Neutrophil (primary cell): ENCODE measurements at regions not wholly inside any gene's neighbourhood (a gene's known extent, or its start where the extent isn't known, plus 50 kb on each side); places are given as distances from the start of the nearest gene placed in this dataset.

Source experiments
- H3K27ac ChIP-seq: fragments of 200-600 bp; sonication (generic); 2 replicates; pipeline ENCODE4 v1.5.1; 2016; ENCODE audit warnings: mild to moderate bottlenecking, moderate library complexity
- H3K27me3 ChIP-seq: fragments of 200-600 bp; sonication (generic); 2 replicates; pipeline ENCODE4 v1.6.0; 2016; ENCODE audit warnings: mild to moderate bottlenecking
- H3K36me3 ChIP-seq: fragments of 200-600 bp; sonication (generic); 2 replicates; pipeline ENCODE4 v1.5.1; 2017
- H3K4me1 ChIP-seq, 2 experiments: fragments of 200-600 bp in 1 of 2; sonication (generic) in 1 of 2; 1 replicate in 1 of 2; 2 replicates in 1 of 2; pipeline versions ENCODE4 v1.5.1 to v1.6.1; 2013 to 2016; ENCODE audit warnings: low read depth in 1 of 2, low read length in 1 of 2, mild to moderate bottlenecking in 1 of 2, moderate library complexity in 1 of 2; ENCODE audit not compliant: control insufficient read depth in 1 of 2, insufficient read depth in 1 of 2
- H3K4me3 ChIP-seq, 2 experiments: fragments of 200-600 bp in 1 of 2; sonication (generic) in 1 of 2; 1 replicate in 1 of 2; 2 replicates in 1 of 2; pipeline ENCODE4 v1.5.1; 2013 to 2016; ENCODE audit warnings: low read depth in 1 of 2, low read length in 1 of 2, mild to moderate bottlenecking in 1 of 2, moderate library complexity in 1 of 2
- H3K9me3 ChIP-seq: fragments of 200-600 bp; sonication (generic); 2 replicates; pipeline ENCODE4 v1.5.1; 2016
- TF ChIP-seq, protein P1 (sequence below): fragments of 200-600 bp; sonication (generic); IDR thresholded peaks from 2 replicates; pipeline ENCODE4 v1.5.1; 2016; ENCODE audit warnings: antibody characterized with exemption

DNA sequence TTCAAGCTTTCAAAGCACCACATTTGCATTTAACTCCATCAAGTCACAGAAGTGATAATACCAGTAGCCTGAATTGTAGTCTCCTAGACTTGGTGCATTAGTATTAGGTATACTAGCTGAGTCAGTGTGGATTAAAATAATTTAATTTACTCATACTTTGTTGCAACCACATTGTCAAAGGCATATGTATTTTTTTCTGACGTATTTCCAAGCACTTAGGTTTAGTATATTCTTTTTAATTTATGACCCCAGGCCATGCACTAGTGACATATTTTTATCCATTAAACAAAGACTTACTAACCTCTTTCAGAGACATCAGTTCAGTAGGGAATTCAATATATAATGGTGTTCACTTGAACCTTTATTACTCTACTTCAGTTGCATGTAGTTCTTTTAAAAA lies 1894.5 kb downstream of the NCAM2 start:
- TF ChIP-seq, protein P1, sequence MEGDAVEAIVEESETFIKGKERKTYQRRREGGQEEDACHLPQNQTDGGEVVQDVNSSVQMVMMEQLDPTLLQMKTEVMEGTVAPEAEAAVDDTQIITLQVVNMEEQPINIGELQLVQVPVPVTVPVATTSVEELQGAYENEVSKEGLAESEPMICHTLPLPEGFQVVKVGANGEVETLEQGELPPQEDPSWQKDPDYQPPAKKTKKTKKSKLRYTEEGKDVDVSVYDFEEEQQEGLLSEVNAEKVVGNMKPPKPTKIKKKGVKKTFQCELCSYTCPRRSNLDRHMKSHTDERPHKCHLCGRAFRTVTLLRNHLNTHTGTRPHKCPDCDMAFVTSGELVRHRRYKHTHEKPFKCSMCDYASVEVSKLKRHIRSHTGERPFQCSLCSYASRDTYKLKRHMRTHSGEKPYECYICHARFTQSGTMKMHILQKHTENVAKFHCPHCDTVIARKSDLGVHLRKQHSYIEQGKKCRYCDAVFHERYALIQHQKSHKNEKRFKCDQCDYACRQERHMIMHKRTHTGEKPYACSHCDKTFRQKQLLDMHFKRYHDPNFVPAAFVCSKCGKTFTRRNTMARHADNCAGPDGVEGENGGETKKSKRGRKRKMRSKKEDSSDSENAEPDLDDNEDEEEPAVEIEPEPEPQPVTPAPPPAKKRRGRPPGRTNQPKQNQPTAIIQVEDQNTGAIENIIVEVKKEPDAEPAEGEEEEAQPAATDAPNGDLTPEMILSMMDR, result no peak
- Histone ChIP-seq H3K4me3 (no peak overlapping the region), H3K27me3 (no peaks in the 10 kb centered on the region), H3K27ac (no peak overlapping the region), H3K4me1 (no peaks in the 10 kb centered on the region), H3K9me3 (no peaks in the 10 kb centered on the region), H3K36me3 (no peaks in the 10 kb centered on the region)

DNA sequence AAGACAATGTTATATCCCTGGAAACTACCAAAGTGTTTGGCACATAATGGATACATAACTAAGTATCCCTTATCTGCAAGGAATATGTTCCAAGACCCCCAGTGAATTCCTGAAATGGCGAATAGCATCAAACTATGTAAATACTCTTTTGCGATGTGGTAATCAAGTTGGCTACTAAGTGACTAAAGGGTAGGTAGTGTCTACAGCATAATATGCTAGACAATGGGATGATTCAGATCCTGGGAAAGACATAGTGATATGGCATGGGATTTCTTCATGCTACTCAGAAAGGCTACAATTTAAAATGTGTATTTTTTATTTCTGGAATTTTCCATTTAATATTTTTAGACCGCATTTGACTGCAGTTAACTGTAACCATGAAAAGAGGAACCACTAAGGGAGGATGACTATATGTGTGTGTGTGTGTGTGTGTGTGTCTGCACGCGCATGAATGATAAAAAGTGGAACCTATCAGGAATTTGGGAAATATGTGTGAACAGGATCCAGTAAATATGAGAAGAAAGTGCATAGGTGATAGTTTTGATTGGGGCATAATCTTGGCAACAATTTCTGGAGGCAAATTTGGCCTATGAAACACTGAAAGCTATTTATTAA lies 1899.9 kb downstream of the NCAM2 start:
- Histone ChIP-seq H3K4me3 (no peak overlapping the region), H3K27ac (no peak overlapping the region)
- TF ChIP-seq, protein P1, result no peak

DNA sequence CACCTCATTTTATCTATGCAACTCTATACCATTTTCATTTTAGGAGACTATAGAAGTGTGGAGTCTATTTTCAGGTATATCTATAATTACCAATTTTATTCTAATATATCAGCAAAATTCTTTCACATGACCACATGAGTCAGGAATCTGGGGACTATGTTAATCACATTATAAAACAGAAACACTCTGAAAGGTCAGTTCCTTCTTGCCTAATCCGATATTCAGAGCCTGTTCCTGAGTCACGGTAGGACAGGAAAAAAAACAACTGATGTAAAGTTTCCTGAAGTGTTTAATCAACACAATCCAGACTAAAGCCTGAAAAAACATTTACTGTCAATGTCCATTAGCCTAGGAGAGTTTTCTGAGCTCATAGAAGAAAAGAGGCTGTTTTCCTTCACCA lies 1902.3 kb downstream of the NCAM2 start:
- no peaks in the 10 kb centered on the region for H3K27me3 ChIP-seq
- H3K4me1 ChIP-seq, result no peaks in the 10 kb centered on the region
- no peaks in the 10 kb centered on the region for H3K36me3 ChIP-seq
- TF ChIP-seq, protein P1, result no peak
- no peaks in the 10 kb centered on the region for H3K9me3 ChIP-seq
- H3K4me3 ChIP-seq, result no peak overlapping the region
- no peak overlapping the region for H3K27ac ChIP-seq

More for the DNA sequence above, 1899.9 kb downstream of the NCAM2 start:
- no peaks in the 10 kb centered on the region for H3K4me1 ChIP-seq
- H3K36me3 ChIP-seq, result no peaks in the 10 kb centered on the region
- H3K27me3 ChIP-seq, result no peaks in the 10 kb centered on the region
- H3K9me3 ChIP-seq, result no peaks in the 10 kb centered on the region

DNA sequence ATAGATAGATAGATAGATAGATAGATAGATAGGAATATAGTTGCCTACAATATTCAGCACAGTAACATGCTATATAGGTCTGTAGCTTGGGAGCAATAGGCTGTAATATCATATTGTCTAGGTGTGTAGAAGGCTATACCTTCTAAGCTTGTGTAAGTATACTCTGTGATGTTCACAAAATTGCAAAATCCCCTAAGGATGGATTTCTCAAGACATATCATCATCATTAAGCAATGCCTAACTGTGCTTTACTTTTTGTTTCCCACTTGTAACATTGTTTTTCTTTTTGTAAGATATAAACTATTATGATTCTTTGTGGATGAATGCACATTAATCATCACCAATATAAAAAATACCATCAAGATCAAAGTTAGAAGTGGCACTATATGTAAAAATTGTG lies 1905.6 kb downstream of the NCAM2 start:
- TF ChIP-seq, protein P1, result no peak
- Histone ChIP-seq H3K4me1 (no peaks in the 10 kb centered on the region), H3K27me3 (no peaks in the 10 kb centered on the region), H3K27ac (no peak overlapping the region), H3K4me3 (no peak overlapping the region), H3K36me3 (no peaks in the 10 kb centered on the region), H3K9me3 (no peaks in the 10 kb centered on the region)

DNA sequence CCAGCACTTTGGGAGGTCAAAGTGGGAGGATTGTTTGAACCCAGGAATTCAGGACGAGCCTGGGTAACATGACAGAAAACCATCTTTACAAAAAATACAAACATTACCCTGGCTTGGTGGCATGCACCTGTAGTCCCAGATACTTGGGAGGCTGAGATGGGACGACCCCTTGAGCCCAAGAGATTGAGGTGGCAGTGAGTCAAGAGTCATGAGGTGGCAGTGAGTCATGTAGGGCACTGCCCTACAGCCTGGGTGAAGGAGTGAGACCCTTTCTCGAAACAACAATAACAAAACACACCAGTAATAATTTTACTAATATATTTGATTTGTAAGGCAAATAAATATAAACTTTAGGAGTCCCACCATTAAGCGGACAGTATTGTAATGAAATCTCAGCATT lies 1906.2 kb downstream of the NCAM2 start:
- Histone ChIP-seq H3K27ac (no peak overlapping the region), H3K4me1 (no peaks in the 10 kb centered on the region), H3K9me3 (no peaks in the 10 kb centered on the region), H3K4me3 (no peak overlapping the region), H3K36me3 (no peaks in the 10 kb centered on the region), H3K27me3 (no peaks in the 10 kb centered on the region)
- TF ChIP-seq, protein P1, result no peak
